H9 (cell line): ENCODE measurements at regions not wholly inside any gene's neighbourhood (a gene's known extent, or its start where the extent isn't known, plus 50 kb on each side); places are given as distances from the start of the nearest gene placed in this dataset.

Experiments used
- DNase-seq: peaks from one replicate; pipeline ENCODE4 v3.0.0-alpha.2; 2017
- H2AFZ ChIP-seq: one replicate; pipeline ENCODE4 v1.6.1; 2013; ENCODE audit warnings: mild to moderate bottlenecking, low read length, control low read depth, moderate library complexity
- H2AK5ac ChIP-seq: 2 replicates; pipeline ENCODE4 v1.6.1; 2013; ENCODE audit warnings: low read length, control low read depth, mixed read lengths; ENCODE audit not compliant: insufficient read length
- H2BK120ac ChIP-seq: one replicate; pipeline ENCODE4 v1.6.1; 2013; ENCODE audit warnings: low read depth, mild to moderate bottlenecking, low read length, control low read depth, inconsistent platforms; ENCODE audit not compliant: poor library complexity, severe bottlenecking
- H2BK12ac ChIP-seq: 2 replicates; pipeline ENCODE4 v1.6.1; 2013; ENCODE audit warnings: low read length, control low read depth, mixed read lengths, low read depth; ENCODE audit not compliant: insufficient read length
- H2BK15ac ChIP-seq: 2 replicates; pipeline ENCODE4 v1.6.1; 2013; ENCODE audit warnings: low read depth, low read length, control low read depth
- H2BK20ac ChIP-seq: one replicate; pipeline ENCODE4 v1.6.1; 2013; ENCODE audit warnings: low read depth, mild to moderate bottlenecking, low read length, control low read depth, inconsistent platforms; ENCODE audit not compliant: poor library complexity, severe bottlenecking
- H2BK5ac ChIP-seq: 2 replicates; pipeline ENCODE4 v1.6.1; 2013; ENCODE audit warnings: low read length, control low read depth, mixed read lengths; ENCODE audit not compliant: insufficient read length
- H3K14ac ChIP-seq: 2 replicates; pipeline ENCODE4 v1.6.1; 2013; ENCODE audit warnings: low read length, control low read depth; ENCODE audit not compliant: insufficient read depth
- H3K18ac ChIP-seq: 2 replicates; pipeline ENCODE4 v1.6.1; 2013; ENCODE audit warnings: low read depth, mild to moderate bottlenecking, mixed read lengths, low read length, control low read depth; ENCODE audit not compliant: insufficient read length
- H3K23ac ChIP-seq: 2 replicates; pipeline ENCODE4 v1.6.1; 2013; ENCODE audit warnings: low read length, control low read depth, mixed read lengths, low read depth; ENCODE audit not compliant: insufficient read length
- H3K23me2 ChIP-seq: 2 replicates; pipeline ENCODE4 v1.6.1; 2013; ENCODE audit warnings: low read depth, mild to moderate bottlenecking, mixed read lengths, low read length, control low read depth; ENCODE audit not compliant: insufficient read length, poor library complexity, severe bottlenecking
- H3K27ac ChIP-seq: 2 replicates; pipeline ENCODE4 v1.5.1; 2013; ENCODE audit warnings: low read length, control low read depth, mixed read lengths, low read depth; ENCODE audit not compliant: insufficient read length
- H3K27me3 ChIP-seq: 2 replicates; pipeline ENCODE4 v1.6.1; 2013; ENCODE audit warnings: low read length, control low read depth, inconsistent platforms; ENCODE audit not compliant: insufficient read depth
- H3K4ac ChIP-seq: 2 replicates; pipeline ENCODE4 v1.6.1; 2013; ENCODE audit warnings: low read depth, mild to moderate bottlenecking, control low read depth, inconsistent platforms, low read length, moderate library complexity
- H3K4me1 ChIP-seq: 2 replicates; pipeline ENCODE4 v1.6.1; 2013; ENCODE audit warnings: low read length, control low read depth, inconsistent platforms; ENCODE audit not compliant: insufficient read depth
- H3K4me2 ChIP-seq: 2 replicates; pipeline ENCODE4 v1.6.1; 2013; ENCODE audit warnings: low read length, control low read depth, mixed read lengths; ENCODE audit not compliant: insufficient read length, insufficient read depth
- H3K56ac ChIP-seq: 2 replicates; pipeline ENCODE4 v1.6.1; 2013; ENCODE audit warnings: low read depth, mild to moderate bottlenecking, mixed read lengths, low read length, control low read depth; ENCODE audit not compliant: insufficient read length
- H3K79me1 ChIP-seq: 2 replicates; pipeline ENCODE4 v1.6.1; 2013; ENCODE audit warnings: low read depth, mild to moderate bottlenecking, moderate library complexity, low read length, control low read depth, inconsistent platforms; ENCODE audit not compliant: insufficient read depth, poor library complexity, severe bottlenecking
- H3K79me2 ChIP-seq: 2 replicates; pipeline ENCODE4 v1.6.1; 2013; ENCODE audit warnings: low read length, control low read depth, inconsistent platforms; ENCODE audit not compliant: insufficient read depth
- H3K9ac ChIP-seq: 2 replicates; pipeline ENCODE4 v1.6.1; 2013; ENCODE audit warnings: low read length, control low read depth, mixed read lengths; ENCODE audit not compliant: insufficient read length; ENCODE audit errors: extremely low read depth
- H3K9me3 ChIP-seq: one replicate; pipeline ENCODE4 v1.6.1; 2013; ENCODE audit warnings: low read depth, low read length, inconsistent platforms; ENCODE audit not compliant: control insufficient read depth
- H3T11ph ChIP-seq: one replicate; pipeline ENCODE4 v1.6.1; 2013; ENCODE audit warnings: mild to moderate bottlenecking, low read length, control low read depth, inconsistent platforms
- H4K20me1 ChIP-seq: one replicate; pipeline ENCODE4 v1.6.1; 2013; ENCODE audit not compliant: control insufficient read depth, insufficient read length, insufficient read depth
- H4K5ac ChIP-seq: 2 replicates; pipeline ENCODE4 v1.6.1; 2013; ENCODE audit warnings: low read depth, mild to moderate bottlenecking, mixed read lengths, low read length, control low read depth; ENCODE audit not compliant: insufficient read length
- H4K8ac ChIP-seq: replicated peaks from 2 replicates; pipeline ENCODE4 v1.6.1; 2013; ENCODE audit warnings: low read length, control low read depth, mixed read lengths, low read depth; ENCODE audit not compliant: insufficient read length
- H4K91ac ChIP-seq: 2 replicates; pipeline ENCODE4 v1.6.1; 2013; ENCODE audit warnings: low read depth, mild to moderate bottlenecking, moderate library complexity, mixed read lengths, low read length, control low read depth; ENCODE audit not compliant: insufficient read length
- H3K27ac Mint-ChIP-seq, 3 experiments: 2 replicates in 2 of 3; 3 replicates in 1 of 3; pipeline ENCODE4 v1.8.0; 2020 to 2021; ENCODE audit warnings: mixed read lengths in 3 of 3, mild to moderate bottlenecking in 1 of 3, moderate library complexity in 1 of 3
- H3K27me3 Mint-ChIP-seq: 2 replicates; pipeline ENCODE4 v1.8.0; 2021; ENCODE audit warnings: low read depth, mild to moderate bottlenecking, moderate library complexity, mixed read lengths
- H3K36me3 Mint-ChIP-seq, 3 experiments: 2 replicates in 2 of 3; 3 replicates in 1 of 3; pipeline ENCODE4 v1.8.0; 2020 to 2021; ENCODE audit warnings: low read depth in 3 of 3, mixed read lengths in 3 of 3; ENCODE audit not compliant: insufficient read depth in 1 of 3
- H3K4me1 Mint-ChIP-seq, 2 experiments: 2 replicates each; pipeline ENCODE4 v1.8.0; 2020; ENCODE audit warnings: mixed read lengths in 2 of 2
- H3K4me3 Mint-ChIP-seq, 2 experiments: 2 replicates in 1 of 2; 3 replicates in 1 of 2; pipeline ENCODE4 v1.8.0; 2020 to 2021; ENCODE audit warnings: mild to moderate bottlenecking in 2 of 2, mixed read lengths in 2 of 2, moderate library complexity in 1 of 2
- H3K9me3 Mint-ChIP-seq, 2 experiments: 2 replicates in 1 of 2; 3 replicates in 1 of 2; pipeline ENCODE4 v1.8.0; 2020; ENCODE audit warnings: mild to moderate bottlenecking in 2 of 2, mixed read lengths in 2 of 2, moderate library complexity in 1 of 2
- WGBS: extraction: QIAGEN DNeasy Blood & Tissue Kit; methylation state at CpG from one replicate; pipeline ENCODE4 v1.1.7; 2013; ENCODE audit warnings: missing lambda C conversion rate, low lambda C conversion rate, mixed read lengths; ENCODE audit not compliant: insufficient read length; ENCODE audit errors: extremely low coverage; 5-methylcytosine and 5-hydroxymethylcytosine counted together
- TF ChIP-seq, protein P1 (sequence below): fragments of 200-600 bp; sonication (generic); conservative IDR thresholded peaks from 3 replicates; pipeline ENCODE4 v1.8.0; 2021; ENCODE audit warnings: antibody characterized with exemption, mild to moderate bottlenecking

- no peaks in the 10 kb centered on the region for H3K79me2 ChIP-seq
- no peak overlapping the region for H2AFZ ChIP-seq
- no peak overlapping the region for H3K9ac ChIP-seq
- no peak for DNase-seq
- Mint-ChIP-seq H3K4me1 (peaks cover 3 to 6% of the 10 kb centered on the region in 2 experiments; a peak in 3 of 4 replicates), H3K27ac (no peak overlapping the region), H3K4me3 (no peak overlapping the region), H3K36me3 (no peaks in the 10 kb centered on the region), H3K27me3 (peaks cover 21% of the 10 kb centered on the region), H3K9me3 (no peaks in the 10 kb centered on the region)
- no peak overlapping the region for H3K14ac ChIP-seq
- H4K91ac ChIP-seq = no peak overlapping the region
- no peak overlapping the region for H2BK120ac ChIP-seq
- H2BK15ac ChIP-seq = no peak overlapping the region
- no CpG with 5 or more reads among the region's 9 CpGs for WGBS
- H3K9me3 ChIP-seq = no peaks in the 10 kb centered on the region
- H3K27me3 ChIP-seq = no peaks in the 10 kb centered on the region
- no peaks in the 10 kb centered on the region for H3K4me1 ChIP-seq
- no peak overlapping the region for H4K5ac ChIP-seq
- H3K23ac ChIP-seq = no peak overlapping the region
- H3K23me2 ChIP-seq = no peaks in the 10 kb centered on the region
- H3K18ac ChIP-seq = no peak overlapping the region
- no peak overlapping the region for H2BK20ac ChIP-seq
- H2BK5ac ChIP-seq = no peak overlapping the region
- no peak overlapping the region for H2AK5ac ChIP-seq
- no peak overlapping the region for H3K4me2 ChIP-seq
- no peaks in the 10 kb centered on the region for H4K20me1 ChIP-seq
- no peak overlapping the region for H3K56ac ChIP-seq
- no peak overlapping the region for H3T11ph ChIP-seq
- H3K4ac ChIP-seq = no peak overlapping the region
- TF ChIP-seq, protein P1, sequence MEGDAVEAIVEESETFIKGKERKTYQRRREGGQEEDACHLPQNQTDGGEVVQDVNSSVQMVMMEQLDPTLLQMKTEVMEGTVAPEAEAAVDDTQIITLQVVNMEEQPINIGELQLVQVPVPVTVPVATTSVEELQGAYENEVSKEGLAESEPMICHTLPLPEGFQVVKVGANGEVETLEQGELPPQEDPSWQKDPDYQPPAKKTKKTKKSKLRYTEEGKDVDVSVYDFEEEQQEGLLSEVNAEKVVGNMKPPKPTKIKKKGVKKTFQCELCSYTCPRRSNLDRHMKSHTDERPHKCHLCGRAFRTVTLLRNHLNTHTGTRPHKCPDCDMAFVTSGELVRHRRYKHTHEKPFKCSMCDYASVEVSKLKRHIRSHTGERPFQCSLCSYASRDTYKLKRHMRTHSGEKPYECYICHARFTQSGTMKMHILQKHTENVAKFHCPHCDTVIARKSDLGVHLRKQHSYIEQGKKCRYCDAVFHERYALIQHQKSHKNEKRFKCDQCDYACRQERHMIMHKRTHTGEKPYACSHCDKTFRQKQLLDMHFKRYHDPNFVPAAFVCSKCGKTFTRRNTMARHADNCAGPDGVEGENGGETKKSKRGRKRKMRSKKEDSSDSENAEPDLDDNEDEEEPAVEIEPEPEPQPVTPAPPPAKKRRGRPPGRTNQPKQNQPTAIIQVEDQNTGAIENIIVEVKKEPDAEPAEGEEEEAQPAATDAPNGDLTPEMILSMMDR = no peak
- H2BK12ac ChIP-seq = no peak overlapping the region
- no peak overlapping the region for H4K8ac ChIP-seq
- no peak overlapping the region for H3K27ac ChIP-seq
- no peaks in the 10 kb centered on the region for H3K79me1 ChIP-seq
Measured at GRCh38 chr22:49046000-49046545, 781.6 kb downstream of the BRD1 start.
